Karpas-422 (cell line): ENCODE measurements at regions not wholly inside any gene's neighbourhood (a gene's known extent, or its start where the extent isn't known, plus 50 kb on each side); places are given as distances from the start of the nearest gene placed in this dataset.
"Not testable (repeated sequence)": the region's sequence is repeated elsewhere in the genome, so short reads cannot be mapped to it uniquely, and the experiment has no call there.

Experiments used
- DNase-seq: peaks from one replicate; pipeline ENCODE4 v3.0.0-alpha.2; 2015
- H2AFZ ChIP-seq: fragments of 200-600 bp; sonication (generic); 2 replicates; pipeline ENCODE4 v1.6.1; 2014; ENCODE audit warnings: antibody characterized with exemption, low read length, mixed read lengths
- H3K27ac ChIP-seq: fragments of 200-600 bp; sonication (generic); 2 replicates; pipeline ENCODE4 v1.5.1; 2014; ENCODE audit warnings: mild to moderate bottlenecking, low read length, moderate library complexity
- H3K27me3 ChIP-seq: fragments of 200-600 bp; sonication (generic); 2 replicates; pipeline ENCODE4 v1.6.1; 2014; ENCODE audit warnings: low read length, mixed read lengths
- H3K36me3 ChIP-seq: fragments of 200-600 bp; sonication (generic); 2 replicates; pipeline ENCODE4 v1.6.1; 2014; ENCODE audit warnings: low read length, mixed read lengths; ENCODE audit not compliant: insufficient read depth
- H3K4me1 ChIP-seq: fragments of 200-600 bp; sonication (generic); 2 replicates; pipeline ENCODE4 v1.6.1; 2014; ENCODE audit warnings: mild to moderate bottlenecking, low read length, mixed read lengths
- H3K4me2 ChIP-seq: fragments of 200-600 bp; sonication (generic); 2 replicates; pipeline ENCODE4 v1.6.1; 2014; ENCODE audit warnings: low read length, low read depth, mild to moderate bottlenecking; ENCODE audit not compliant: poor library complexity, severe bottlenecking
- H3K4me3 ChIP-seq: fragments of 200-600 bp; sonication (generic); 2 replicates; pipeline ENCODE4 v1.5.1; 2014; ENCODE audit warnings: mild to moderate bottlenecking, antibody characterized with exemption, low read length, mixed read lengths
- H3K79me2 ChIP-seq: fragments of 200-600 bp; sonication (generic); 2 replicates; pipeline ENCODE4 v1.6.1; 2014; ENCODE audit warnings: mild to moderate bottlenecking, low read length, mixed read lengths
- H3K9ac ChIP-seq: fragments of 200-600 bp; sonication (generic); 2 replicates; pipeline ENCODE4 v1.6.0; 2014; ENCODE audit warnings: low read length
- H3K9me2 ChIP-seq: fragments of 200-600 bp; sonication (generic), shearing (Covaris generic); replicated peaks from 2 replicates; pipeline ENCODE4 v1.6.0; 2014; ENCODE audit warnings: mild to moderate bottlenecking, low read length, moderate library complexity; ENCODE audit not compliant: insufficient read depth
- H3K9me3 ChIP-seq: fragments of 300-700, 200-600 bp; sonication (generic); 2 replicates; pipeline ENCODE4 v1.6.1; 2014; ENCODE audit warnings: low read length, mixed read lengths
- H4K20me1 ChIP-seq: fragments of 200-600 bp; sonication (generic); 2 replicates; pipeline ENCODE4 v1.6.1; 2014; ENCODE audit warnings: mild to moderate bottlenecking, antibody characterized with exemption, low read length, low read depth; ENCODE audit not compliant: insufficient read depth

- Histone ChIP-seq H2AFZ (no peak overlapping the region), H3K4me1 (no peaks in the 10 kb centered on the region)
- DNase-seq, result no peak
These were observed 68.3 kb upstream of the PLA2G4A start for GRCh38 chr1:186760446-186760845.

GRCh38 chr1:186758896-186759606 is 69.7 kb upstream of the PLA2G4A start:
- not testable (repeated sequence) for H3K4me2 ChIP-seq, H2AFZ ChIP-seq, H3K4me3 ChIP-seq, H3K9ac ChIP-seq, H3K27ac ChIP-seq, DNase-seq, H3K36me3 ChIP-seq, H3K9me2 ChIP-seq, H3K27me3 ChIP-seq, H3K9me3 ChIP-seq, H4K20me1 ChIP-seq, H3K79me2 ChIP-seq, H3K4me1 ChIP-seq

More at GRCh38 chr1:186760446-186760845, 68.3 kb upstream of the PLA2G4A start:
- no peaks in the 10 kb centered on the region for H3K27me3 ChIP-seq
- no peak overlapping the region for H3K4me3 ChIP-seq
- H4K20me1 ChIP-seq, result no peaks in the 10 kb centered on the region
- H3K36me3 ChIP-seq, result no peaks in the 10 kb centered on the region
- H3K4me2 ChIP-seq, result no peak overlapping the region
- H3K79me2 ChIP-seq, result no peaks in the 10 kb centered on the region
- no peak overlapping the region for H3K9ac ChIP-seq
- H3K27ac ChIP-seq, result no peak overlapping the region
- H3K9me3 ChIP-seq, result no peaks in the 10 kb centered on the region
- no peaks in the 10 kb centered on the region for H3K9me2 ChIP-seq

GRCh38 chr1:186757851-186758250 is 70.9 kb upstream of the PLA2G4A start:
- no peak for DNase-seq
- no peaks in the 10 kb centered on the region for H3K36me3 ChIP-seq
- H3K9me3 ChIP-seq, result no peaks in the 10 kb centered on the region
- H3K4me3 ChIP-seq, result no peak overlapping the region
- no peaks in the 10 kb centered on the region for H3K79me2 ChIP-seq
- H3K27ac ChIP-seq, result no peak overlapping the region
- H3K4me2 ChIP-seq, result no peak overlapping the region
- H3K9me2 ChIP-seq, result no peaks in the 10 kb centered on the region; the same call in 1 of the 2 replicates
- no peaks in the 10 kb centered on the region for H3K27me3 ChIP-seq
- no peak overlapping the region for H2AFZ ChIP-seq
- no peaks in the 10 kb centered on the region for H3K4me1 ChIP-seq
- H3K9ac ChIP-seq, result no peak overlapping the region
- no peaks in the 10 kb centered on the region for H4K20me1 ChIP-seq

DNA sequence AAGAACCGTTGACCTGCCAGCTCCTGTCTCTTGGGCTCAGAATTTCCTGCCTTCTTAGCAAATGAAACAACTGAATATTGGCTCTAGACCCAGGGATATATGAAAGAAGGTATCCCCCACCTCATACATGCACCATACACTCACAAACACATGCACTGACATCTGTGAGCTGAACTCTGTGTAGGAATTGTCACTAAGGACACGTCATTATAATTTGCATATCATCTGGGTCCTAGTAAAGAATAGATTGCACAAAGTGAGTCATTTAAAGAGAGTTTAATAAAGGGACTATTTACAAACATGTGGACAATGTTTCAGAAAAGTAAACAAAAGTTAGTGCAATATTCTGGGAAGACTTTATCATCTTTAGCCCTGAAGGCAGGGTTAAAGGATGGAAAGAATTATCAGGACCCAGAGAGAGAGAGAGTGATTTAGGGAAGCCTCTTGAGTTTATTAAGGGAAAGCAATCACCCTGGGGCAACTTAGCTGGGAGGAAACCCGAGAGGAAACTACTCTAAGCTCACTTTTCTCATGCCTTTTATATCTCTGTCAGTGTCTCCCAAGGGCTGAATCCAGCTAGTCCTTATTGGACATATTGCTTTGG is 74.1 kb upstream of the PLA2G4A start:
- Histone ChIP-seq H3K27me3 (no peaks in the 10 kb centered on the region), H3K4me2 (no peak overlapping the region), H2AFZ (no peak overlapping the region)

GRCh38 chr1:186753241-186753640 is 73.0 kb upstream of the PTGS2 start:
- H3K4me3 ChIP-seq, result no peak overlapping the region
- H2AFZ ChIP-seq, result no peak overlapping the region
- H3K36me3 ChIP-seq, result no peaks in the 10 kb centered on the region
- no peaks in the 10 kb centered on the region for H4K20me1 ChIP-seq
- H3K27ac ChIP-seq, result no peak overlapping the region
- H3K9me3 ChIP-seq, result no peaks in the 10 kb centered on the region
- H3K79me2 ChIP-seq, result no peaks in the 10 kb centered on the region
- no peaks in the 10 kb centered on the region for H3K27me3 ChIP-seq
- no peaks in the 10 kb centered on the region for H3K4me1 ChIP-seq
- no peak overlapping the region for H3K4me2 ChIP-seq
- no peak overlapping the region for H3K9ac ChIP-seq
- DNase-seq, result no peak
- no peaks in the 10 kb centered on the region; the same call in 1 of the 2 replicates for H3K9me2 ChIP-seq

More for the DNA sequence above, 74.1 kb upstream of the PLA2G4A start:
- no peaks in the 10 kb centered on the region for H3K4me1 ChIP-seq
- H3K4me3 ChIP-seq, result no peak overlapping the region
- H3K27ac ChIP-seq, result no peak overlapping the region
- DNase-seq, result no peak
- H3K79me2 ChIP-seq, result no peaks in the 10 kb centered on the region
- H3K9ac ChIP-seq, result no peak overlapping the region
- H3K9me3 ChIP-seq, result no peaks in the 10 kb centered on the region
- no peaks in the 10 kb centered on the region; the same call in 1 of the 2 replicates for H3K9me2 ChIP-seq
- no peaks in the 10 kb centered on the region for H3K36me3 ChIP-seq
- no peaks in the 10 kb centered on the region for H4K20me1 ChIP-seq

DNA sequence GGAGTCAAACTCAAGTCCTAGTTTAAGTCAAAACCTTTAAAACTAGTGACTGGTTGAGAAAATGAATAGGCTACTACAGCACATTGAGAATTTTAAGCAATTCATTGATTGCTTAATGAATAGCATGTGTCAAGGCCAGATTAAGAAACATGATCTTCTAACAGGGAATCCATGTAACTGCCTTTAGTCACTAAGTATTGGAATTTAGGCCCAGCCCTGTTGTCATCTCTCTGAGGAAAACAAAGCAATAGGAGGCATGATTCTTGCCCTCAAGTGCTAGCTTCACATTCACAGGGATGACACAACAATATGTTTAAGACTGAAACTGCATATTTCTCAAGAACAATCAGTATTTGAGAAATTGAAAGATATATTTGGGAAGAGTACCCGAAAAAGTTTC is 70.0 kb upstream of the PTGS2 start:
- no peaks in the 10 kb centered on the region for H3K4me1 ChIP-seq
- no peaks in the 10 kb centered on the region for H3K27me3 ChIP-seq
- H3K4me3 ChIP-seq, result no peak overlapping the region
- no peak overlapping the region for H3K9ac ChIP-seq
- no peaks in the 10 kb centered on the region; the same call in 1 of the 2 replicates for H3K9me2 ChIP-seq
- DNase-seq, result no peak
- no peak overlapping the region for H3K27ac ChIP-seq
- H3K4me2 ChIP-seq, result no peak overlapping the region
- no peaks in the 10 kb centered on the region for H3K9me3 ChIP-seq
- H4K20me1 ChIP-seq, result no peaks in the 10 kb centered on the region
- no peaks in the 10 kb centered on the region for H3K36me3 ChIP-seq
- no peaks in the 10 kb centered on the region for H3K79me2 ChIP-seq
- H2AFZ ChIP-seq, result no peak overlapping the region

- H3K4me1 ChIP-seq, result no peaks in the 10 kb centered on the region
- no peaks in the 10 kb centered on the region for H3K79me2 ChIP-seq
- H3K36me3 ChIP-seq, result no peaks in the 10 kb centered on the region
- no peaks in the 10 kb centered on the region for H3K9me3 ChIP-seq
- H3K4me2 ChIP-seq, result no peak overlapping the region
- H3K27me3 ChIP-seq, result no peaks in the 10 kb centered on the region
- H3K27ac ChIP-seq, result no peak overlapping the region
- no peaks in the 10 kb centered on the region; the same call in 1 of the 2 replicates for H3K9me2 ChIP-seq
- DNase-seq, result no peak
- no peak overlapping the region for H3K9ac ChIP-seq
- no peak overlapping the region for H3K4me3 ChIP-seq
- H2AFZ ChIP-seq, result no peak overlapping the region
- no peaks in the 10 kb centered on the region for H4K20me1 ChIP-seq
These were observed 69.6 kb upstream of the PTGS2 start for GRCh38 chr1:186749820-186750219.

DNA sequence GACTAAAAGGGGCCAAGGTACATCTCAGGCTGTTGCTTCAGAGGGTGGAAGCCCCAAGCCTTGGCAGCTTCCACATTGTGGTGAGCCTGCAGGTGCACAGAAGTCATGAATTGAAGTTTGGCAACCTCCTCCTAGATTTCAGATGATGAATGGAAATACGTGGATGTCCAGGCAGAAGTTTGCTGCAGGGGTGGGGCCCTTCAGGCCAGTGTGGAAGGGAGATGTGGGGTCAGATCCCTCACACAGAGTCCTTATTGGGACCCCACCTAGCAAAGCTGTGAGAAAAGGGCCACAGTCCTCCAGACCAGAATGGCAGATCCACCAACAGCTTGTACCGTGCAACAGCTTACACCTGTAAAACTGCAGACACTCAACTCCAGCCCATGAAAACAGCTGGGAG is 67.4 kb upstream of the PTGS2 start:
- Histone ChIP-seq H3K4me3 (no peak overlapping the region), H3K79me2 (no peaks in the 10 kb centered on the region), H3K9me3 (no peaks in the 10 kb centered on the region), H3K27ac (no peak overlapping the region), H3K36me3 (no peaks in the 10 kb centered on the region), H3K4me2 (no peak overlapping the region), H3K9me2 (no peaks in the 10 kb centered on the region), H3K4me1 (no peaks in the 10 kb centered on the region), H3K9ac (no peak overlapping the region), H2AFZ (no peak overlapping the region), H3K27me3 (no peaks in the 10 kb centered on the region), H4K20me1 (no peaks in the 10 kb centered on the region)
- DNase-seq, result no peak
